Skeletal muscle cell (primary cell): ENCODE measurements at regions not wholly inside any gene's neighbourhood (a gene's known extent, or its start where the extent isn't known, plus 50 kb on each side); places are given as distances from the start of the nearest gene placed in this dataset.

ENCODE experiments used
- DNase-seq: peaks from one replicate; pipeline ENCODE4 v3.0.0-alpha.2; 2010; ENCODE audit warnings: low read depth
- H3K4me3 ChIP-seq: 2 replicates; pipeline ENCODE4 v1.5.1; 2011; ENCODE audit warnings: low read depth, mild to moderate bottlenecking, control low read depth, low read length, moderate library complexity

GRCh38 chr1:4310396-4310923 lies 343.9 kb upstream of the AJAP1 start:
- DNase-seq = no peak
- no peak overlapping the region for H3K4me3 ChIP-seq

GRCh38 chr1:4312024-4312423 lies 342.4 kb upstream of the AJAP1 start:
- H3K4me3 ChIP-seq = no peak overlapping the region
- no peak for DNase-seq

GRCh38 chr1:4315202-4315601 lies 339.2 kb upstream of the AJAP1 start:
- no peak for DNase-seq
- H3K4me3 ChIP-seq = no peak overlapping the region

GRCh38 chr1:4317207-4317606 lies 337.2 kb upstream of the AJAP1 start:
- DNase-seq = no peak
- no peak overlapping the region for H3K4me3 ChIP-seq

GRCh38 chr1:4318720-4319119 lies 335.7 kb upstream of the AJAP1 start:
- no peak overlapping the region for H3K4me3 ChIP-seq
- no peak for DNase-seq

GRCh38 chr1:4319496-4319895 lies 334.9 kb upstream of the AJAP1 start:
- no peak for DNase-seq
- H3K4me3 ChIP-seq = no peak overlapping the region

- no peak overlapping the region for H3K4me3 ChIP-seq
- no peak for DNase-seq
These were observed 331.5 kb upstream of the AJAP1 start for GRCh38 chr1:4322881-4323280.

- no peak for DNase-seq
- H3K4me3 ChIP-seq = no peak overlapping the region
These were observed 331.1 kb upstream of the AJAP1 start for GRCh38 chr1:4323309-4323708.

GRCh38 chr1:4324525-4324924 lies 329.9 kb upstream of the AJAP1 start:
- DNase-seq = no peak
- no peak overlapping the region for H3K4me3 ChIP-seq

- no peak for DNase-seq
- no peak overlapping the region for H3K4me3 ChIP-seq
These were observed 327.3 kb upstream of the AJAP1 start for GRCh38 chr1:4327142-4327541.

GRCh38 chr1:4328402-4329071 lies 325.9 kb upstream of the AJAP1 start:
- DNase-seq = no peak
- H3K4me3 ChIP-seq = no peak overlapping the region

- H3K4me3 ChIP-seq = no peak overlapping the region
- DNase-seq = no peak
These were observed 323.3 kb upstream of the AJAP1 start for GRCh38 chr1:4330805-4331766.

- H3K4me3 ChIP-seq = no peak overlapping the region
- DNase-seq = no peak
These were observed 322.6 kb upstream of the AJAP1 start for GRCh38 chr1:4331767-4332163.

GRCh38 chr1:4336507-4336906 lies 317.9 kb upstream of the AJAP1 start:
- H3K4me3 ChIP-seq = no peak overlapping the region
- DNase-seq = no peak

GRCh38 chr1:4341421-4341820 lies 313.0 kb upstream of the AJAP1 start:
- no peak overlapping the region for H3K4me3 ChIP-seq
- DNase-seq = no peak

- no peak for DNase-seq
These were observed 310.2 kb upstream of the AJAP1 start for GRCh38 chr1:4344065-4344732.

GRCh38 chr1:4345094-4345493 lies 309.3 kb upstream of the AJAP1 start:
- DNase-seq = no peak
- no peak overlapping the region for H3K4me3 ChIP-seq

More at GRCh38 chr1:4344065-4344732, 310.2 kb upstream of the AJAP1 start:
- H3K4me3 ChIP-seq = no peak overlapping the region

- no peak overlapping the region for H3K4me3 ChIP-seq
- no peak for DNase-seq
These were observed 308.3 kb upstream of the AJAP1 start for GRCh38 chr1:4346131-4346530.

- no peak for DNase-seq
- no peak overlapping the region for H3K4me3 ChIP-seq
These were observed 303.0 kb upstream of the AJAP1 start for GRCh38 chr1:4351453-4351852.
